Prostate gland (tissue), 2 donors: ENCODE measurements at regions not wholly inside any gene's neighbourhood (a gene's known extent, or its start where the extent isn't known, plus 50 kb on each side); places are given as distances from the start of the nearest gene placed in this dataset.

Experiments
- DNase-seq: peaks from one replicate; pipeline ENCODE4 v3.0.0-alpha.2; 2019; ENCODE audit warnings: low spot score
- H3K27ac ChIP-seq, 2 donors: fragments of 200-600 bp; sonication (generic); 2 replicates each; pipeline ENCODE4 v1.5.1; 2017 to 2019
- H3K27me3 ChIP-seq: fragments of 200-600 bp; sonication (generic); replicated peaks from 2 replicates; pipeline ENCODE4 v1.5.1; 2019; ENCODE audit not compliant: insufficient read depth
- H3K36me3 ChIP-seq, 2 donors: fragments of 200-600 bp; sonication (generic); 1 replicate in 1 of 2; 2 replicates in 1 of 2; pipeline versions ENCODE4 v1.5.1 to v1.8.1; 2017 to 2019
- H3K4me1 ChIP-seq: fragments of 200-600 bp; sonication (generic); replicated peaks from 2 replicates; pipeline ENCODE4 v1.5.1; 2019
- H3K4me3 ChIP-seq, 2 donors: fragments of 200-600 bp; sonication (generic); 2 replicates each; pipeline ENCODE4 v1.5.1; 2017 to 2019
- H3K9me3 ChIP-seq: fragments of 200-600 bp; sonication (generic); 2 replicates; pipeline ENCODE4 v1.5.1; 2017
- POLR2A ChIP-seq: fragments of 450-650 bp; IDR thresholded peaks from one replicate; pipeline ENCODE4 v1.6.1; 2016; ENCODE audit warnings: antibody characterized with exemption, mild to moderate bottlenecking
- POLR2AphosphoS5 ChIP-seq: sonication (generic); formaldehyde crosslinking; IDR thresholded peaks from one replicate; pipeline ENCODE4 v1.6.1; 2017; ENCODE audit warnings: antibody characterized with exemption
- WGBS: methylation state at CpG from one replicate; pipeline ENCODE4 v1.1.5; 2018; 5-methylcytosine and 5-hydroxymethylcytosine counted together
- intact Hi-C: fragments of 100-400 bp; cut with DNase I; formaldehyde crosslinking; loops from one replicate; pipeline ENCODE4 v1.14.2; 2022
- TF ChIP-seq, protein P1 (sequence below), 4 experiments: fragments of 200-600 bp in 2 of 4; fragments of 450-650 bp in 2 of 4; sonication (generic) in 2 of 4; IDR thresholded peaks; 1 replicate in 3 of 4; 2 replicates in 1 of 4; pipeline ENCODE4 v1.5.1; 2016 to 2019; ENCODE audit warnings: antibody characterized with exemption in 4 of 4, mild to moderate bottlenecking in 2 of 4, moderate library complexity in 2 of 4

DNA sequence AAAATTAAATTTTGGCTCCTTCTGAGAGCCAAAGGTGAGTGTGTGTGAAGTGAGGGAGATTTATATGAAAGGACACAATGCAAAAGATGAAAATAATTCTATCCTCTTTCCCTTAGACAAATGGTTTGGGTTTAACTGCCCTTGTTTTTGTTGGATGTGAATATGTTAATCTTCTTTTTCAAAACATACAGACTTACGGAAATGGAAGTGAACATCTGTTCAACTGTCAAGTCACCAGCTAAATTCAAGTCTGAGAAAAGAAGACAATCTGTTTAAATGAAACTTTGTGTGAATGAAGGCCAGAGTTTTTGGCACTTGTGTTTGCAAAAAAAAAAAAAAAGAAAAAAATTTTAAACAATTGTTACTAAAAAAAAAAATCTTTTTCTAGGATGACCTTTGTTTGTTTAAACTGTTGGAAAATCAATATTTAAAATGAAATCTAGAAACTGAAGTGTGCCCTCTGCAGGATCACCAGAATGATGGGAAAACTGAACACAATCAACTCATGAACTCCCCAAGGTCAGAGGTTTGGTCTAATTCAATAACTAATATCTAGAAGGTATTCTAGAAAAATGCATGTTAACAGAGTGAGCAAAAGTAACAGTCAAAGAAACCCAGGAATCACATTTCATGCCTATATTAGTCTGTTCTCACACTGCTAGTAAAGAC is 448.8 kb downstream of the FLRT2 start:
- TF ChIP-seq, protein P1, sequence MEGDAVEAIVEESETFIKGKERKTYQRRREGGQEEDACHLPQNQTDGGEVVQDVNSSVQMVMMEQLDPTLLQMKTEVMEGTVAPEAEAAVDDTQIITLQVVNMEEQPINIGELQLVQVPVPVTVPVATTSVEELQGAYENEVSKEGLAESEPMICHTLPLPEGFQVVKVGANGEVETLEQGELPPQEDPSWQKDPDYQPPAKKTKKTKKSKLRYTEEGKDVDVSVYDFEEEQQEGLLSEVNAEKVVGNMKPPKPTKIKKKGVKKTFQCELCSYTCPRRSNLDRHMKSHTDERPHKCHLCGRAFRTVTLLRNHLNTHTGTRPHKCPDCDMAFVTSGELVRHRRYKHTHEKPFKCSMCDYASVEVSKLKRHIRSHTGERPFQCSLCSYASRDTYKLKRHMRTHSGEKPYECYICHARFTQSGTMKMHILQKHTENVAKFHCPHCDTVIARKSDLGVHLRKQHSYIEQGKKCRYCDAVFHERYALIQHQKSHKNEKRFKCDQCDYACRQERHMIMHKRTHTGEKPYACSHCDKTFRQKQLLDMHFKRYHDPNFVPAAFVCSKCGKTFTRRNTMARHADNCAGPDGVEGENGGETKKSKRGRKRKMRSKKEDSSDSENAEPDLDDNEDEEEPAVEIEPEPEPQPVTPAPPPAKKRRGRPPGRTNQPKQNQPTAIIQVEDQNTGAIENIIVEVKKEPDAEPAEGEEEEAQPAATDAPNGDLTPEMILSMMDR (IDR thresholded peaks at IDR 0.05): no peak
- 64% methylated on average over 1 of the region's 1 CpG for WGBS
- H3K27ac ChIP-seq: no peak overlapping the region
- no peaks in the 10 kb centered on the region for H3K36me3 ChIP-seq
- no peaks in the 10 kb centered on the region for H3K9me3 ChIP-seq
- no peaks in the 10 kb centered on the region for H3K27me3 ChIP-seq
- no peaks in the 10 kb centered on the region for H3K4me1 ChIP-seq
- no peak for DNase-seq
- intact Hi-C loops: no loop called here
- H3K4me3 ChIP-seq: no peak overlapping the region

DNA sequence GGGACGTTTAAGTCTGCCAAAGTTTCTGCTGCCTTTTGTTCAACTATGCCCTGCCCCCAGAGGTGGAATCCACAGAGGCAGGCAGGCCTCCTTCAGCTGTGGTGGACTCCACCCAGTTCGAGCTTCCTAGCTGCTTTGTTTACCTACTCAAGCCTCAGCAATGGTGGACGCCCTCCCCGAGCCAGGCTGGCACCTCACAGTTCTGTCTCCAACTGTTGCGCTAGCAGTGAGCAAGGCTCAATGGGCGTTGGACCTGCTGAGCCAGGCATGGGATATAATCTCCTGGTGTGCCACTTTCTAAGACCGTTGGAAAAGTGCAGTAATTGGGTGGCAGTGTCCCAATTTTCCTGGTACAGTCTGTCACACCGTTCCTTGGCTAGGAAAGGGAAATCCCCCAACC is 444.7 kb downstream of the FLRT2 start:
- no peaks in the 10 kb centered on the region for H3K4me1 ChIP-seq
- 69% methylated on average over 8 of the region's 8 CpGs for WGBS
- no peaks in the 10 kb centered on the region for H3K36me3 ChIP-seq
- H3K27ac ChIP-seq: no peak overlapping the region
- H3K9me3 ChIP-seq: no peaks in the 10 kb centered on the region
- H3K4me3 ChIP-seq: no peak overlapping the region
- TF ChIP-seq POLR2AphosphoS5: no peak
- TF ChIP-seq, protein P1 (IDR thresholded peaks at IDR 0.05): no peak
- TF ChIP-seq POLR2A: no peak
- H3K27me3 ChIP-seq: no peaks in the 10 kb centered on the region
- intact Hi-C loops: no loop called here
- no peak for DNase-seq

DNA sequence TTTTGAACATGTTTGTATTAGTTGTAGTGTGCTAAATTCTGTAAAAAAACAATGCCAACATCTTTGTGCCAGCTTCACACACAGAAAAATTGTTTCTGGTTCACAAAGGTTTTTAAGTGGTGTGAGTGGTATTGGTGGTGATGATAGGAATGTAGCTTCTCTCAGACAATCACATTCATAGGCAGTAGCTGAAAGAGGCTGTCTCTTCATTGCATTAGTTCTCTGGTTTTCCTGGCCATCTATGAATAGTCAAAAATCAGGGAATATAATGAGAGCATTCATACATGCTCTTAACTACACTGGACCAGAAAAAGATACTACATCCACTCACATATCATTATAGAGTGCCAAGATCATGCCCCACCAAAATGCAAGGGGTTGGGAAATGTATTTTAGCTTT is 433.5 kb downstream of the FLRT2 start:
- no peak overlapping the region for H3K4me3 ChIP-seq
- no peaks in the 10 kb centered on the region for H3K36me3 ChIP-seq
- TF ChIP-seq, protein P1 (IDR thresholded peaks at IDR 0.05): no peak
- TF ChIP-seq POLR2A (no peak), POLR2AphosphoS5 (no peak)
- no peaks in the 10 kb centered on the region for H3K9me3 ChIP-seq
- H3K27me3 ChIP-seq: no peaks in the 10 kb centered on the region
- no peaks in the 10 kb centered on the region for H3K4me1 ChIP-seq
- no peak overlapping the region for H3K27ac ChIP-seq
- DNase-seq: no peak
- intact Hi-C loops: no loop called here

GRCh38 chr14:85960756-85961155 is 430.8 kb downstream of the FLRT2 start:
- no peaks in the 10 kb centered on the region for H3K4me1 ChIP-seq
- H3K27ac ChIP-seq: no peak overlapping the region
- no peak for DNase-seq
- no peaks in the 10 kb centered on the region for H3K27me3 ChIP-seq
- H3K9me3 ChIP-seq: no peaks in the 10 kb centered on the region
- intact Hi-C loops: no loop called here
- no peak overlapping the region for H3K4me3 ChIP-seq
- TF ChIP-seq, protein P1 (IDR thresholded peaks at IDR 0.05): no peak
- TF ChIP-seq POLR2AphosphoS5 (no peak), POLR2A (no peak)
- WGBS: 63% methylated on average over 2 of the region's 2 CpGs
- no peaks in the 10 kb centered on the region for H3K36me3 ChIP-seq

DNA sequence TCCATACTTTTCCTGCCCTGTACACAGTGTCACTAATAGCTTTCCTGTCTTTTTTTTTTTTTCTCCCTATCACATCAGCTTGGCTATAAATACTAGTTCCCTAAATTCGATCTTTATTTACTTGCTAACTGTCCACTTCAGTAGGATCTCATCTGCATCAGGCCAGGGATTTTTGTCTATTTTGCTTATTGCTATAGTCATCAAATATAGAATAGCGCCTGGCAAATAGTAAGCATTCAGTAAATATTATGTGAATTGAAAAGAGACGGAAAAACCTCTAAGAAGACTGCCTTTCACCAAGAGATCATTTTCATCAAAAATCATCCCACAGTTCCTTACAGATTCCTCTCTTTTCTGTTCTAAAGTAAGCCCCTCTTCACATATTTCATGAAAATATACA is 429.1 kb downstream of the FLRT2 start:
- Histone ChIP-seq H3K36me3 (no peaks in the 10 kb centered on the region), H3K4me3 (no peak overlapping the region), H3K27ac (no peak overlapping the region), H3K27me3 (no peaks in the 10 kb centered on the region), H3K9me3 (no peaks in the 10 kb centered on the region), H3K4me1 (no peaks in the 10 kb centered on the region)
- 88% methylated on average over 3 of the region's 3 CpGs for WGBS
- no peak for TF ChIP-seq POLR2A
- TF ChIP-seq, protein P1 (IDR thresholded peaks at IDR 0.05): no peak
- no peak for TF ChIP-seq POLR2AphosphoS5
- no peak for DNase-seq
- intact Hi-C loops: no loop called here
